Gastroesophageal sphincter (tissue), 4 donors: ENCODE measurements at regions not wholly inside any gene's neighbourhood (a gene's known extent, or its start where the extent isn't known, plus 50 kb on each side); places are given as distances from the start of the nearest gene placed in this dataset.

Experiments used
- ATAC-seq: fragments of 150-250 bp; one replicate; pipeline ENCODE4 v1.9.1; 2016; ENCODE audit warnings: mild to moderate bottlenecking, moderate library complexity
- H3K27ac ChIP-seq, 4 donors: fragments of 200-600 bp; sonication (generic) in 3 of 4; 1 replicate in 3 of 4; 2 replicates in 1 of 4; pipeline ENCODE4 v1.5.1; 2016 to 2019
- H3K27me3 ChIP-seq: fragments of 200-600 bp; sonication (generic); one replicate; pipeline ENCODE4 v1.5.1; 2019
- H3K36me3 ChIP-seq, 2 donors: fragments of 200-600 bp; sonication (generic); one replicate each; pipeline ENCODE4 v1.5.1; 2019; ENCODE audit warnings: control low read depth in 1 of 2
- H3K4me1 ChIP-seq, 3 donors: fragments of 200-600 bp; sonication (generic); 1 replicate in 2 of 3; 2 replicates in 1 of 3; pipeline ENCODE4 v1.5.1; 2016 to 2019; ENCODE audit warnings: control low read depth in 2 of 3
- H3K4me3 ChIP-seq, 2 donors: fragments of 200-600 bp; sonication (generic); one replicate each; pipeline ENCODE4 v1.5.1; 2019; ENCODE audit warnings: mild to moderate bottlenecking in 1 of 2, moderate library complexity in 1 of 2
- H3K9me3 ChIP-seq, 3 donors: fragments of 200-600 bp; sonication (generic); one replicate each; pipeline ENCODE4 v1.5.1; 2017 to 2019; ENCODE audit warnings: control low read depth in 2 of 3
- CTCF ChIP-seq, 4 experiments: fragments of 200-600 bp in 2 of 4; fragments of 450-650 bp in 2 of 4; sonication (generic) in 1 of 4; IDR thresholded peaks; one replicate each; pipeline ENCODE4 v1.5.1; 2017 to 2019; ENCODE audit warnings: antibody characterized with exemption in 4 of 4, mild to moderate bottlenecking in 2 of 4, moderate library complexity in 2 of 4
- EP300 ChIP-seq: sonication (generic); formaldehyde crosslinking; IDR thresholded peaks from one replicate; pipeline ENCODE4 v1.6.1; 2017; ENCODE audit warnings: antibody characterized with exemption, mild to moderate bottlenecking
- POLR2A ChIP-seq, 2 donors: fragments of 450-650 bp; IDR thresholded peaks; one replicate each; pipeline ENCODE4 v1.6.1; 2017; ENCODE audit warnings: antibody characterized with exemption in 2 of 2, mild to moderate bottlenecking in 2 of 2, moderate library complexity in 1 of 2
- POLR2AphosphoS5 ChIP-seq: sonication (generic); formaldehyde crosslinking; IDR thresholded peaks from one replicate; pipeline ENCODE4 v1.6.1; 2017; ENCODE audit warnings: antibody characterized with exemption
- WGBS, 2 donors: methylation state at CpG; one replicate each; pipeline ENCODE4 v1.1.5; 2018; ENCODE audit warnings: low coverage in 1 of 2; 5-methylcytosine and 5-hydroxymethylcytosine counted together

DNA sequence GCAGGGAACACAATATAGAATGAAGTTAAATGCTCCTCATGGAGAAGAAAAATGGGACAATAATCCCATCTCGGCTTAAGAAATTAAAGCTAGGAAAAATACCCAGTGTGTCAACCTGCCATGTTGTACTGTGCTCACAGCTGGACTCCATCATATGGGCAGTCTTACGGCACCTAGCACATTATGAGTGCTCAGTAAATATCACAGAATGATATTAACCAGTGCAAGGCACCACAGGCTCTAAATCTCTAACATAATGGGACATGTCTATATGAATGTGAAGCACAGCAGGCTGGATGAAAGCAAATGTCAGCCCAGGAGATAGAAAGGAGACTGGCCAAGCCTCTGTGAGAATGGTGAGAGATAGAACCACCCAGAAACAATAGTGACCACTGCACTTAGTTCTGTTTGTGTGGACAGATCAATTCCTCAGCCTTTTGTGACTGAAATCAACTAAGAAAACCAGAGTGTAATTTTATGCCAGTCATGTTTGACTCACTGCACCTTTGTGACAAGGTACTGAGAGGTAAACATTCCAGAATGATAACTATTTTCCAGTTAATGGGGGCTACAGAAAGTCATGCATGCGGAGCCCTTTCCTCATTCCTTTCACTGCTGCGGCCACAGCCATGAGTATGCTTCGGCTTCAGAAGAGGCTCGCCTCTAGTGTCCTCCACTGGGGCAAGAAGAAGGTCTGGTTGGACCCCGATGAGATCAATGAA, 140.4 kb upstream of the CDH6 start:
- no peaks in the 10 kb centered on the region for H3K27me3 ChIP-seq
- no peaks in the 10 kb centered on the region for H3K4me1 ChIP-seq
- no peak for TF ChIP-seq POLR2A (IDR thresholded peaks at IDR 0.05)
- TF ChIP-seq CTCF (IDR thresholded peaks at IDR 0.05): no peak
- no peak for TF ChIP-seq EP300
- TF ChIP-seq POLR2AphosphoS5: no peak
- H3K9me3 ChIP-seq: no peaks in the 10 kb centered on the region
- no peaks in the 10 kb centered on the region for H3K36me3 ChIP-seq
- ATAC-seq: no peak
- H3K27ac ChIP-seq: no peak overlapping the region
- 81 to 90% methylated on average over 4 to 7 of the region's 7 CpGs for WGBS, 2 donors
- no peak overlapping the region for H3K4me3 ChIP-seq

DNA sequence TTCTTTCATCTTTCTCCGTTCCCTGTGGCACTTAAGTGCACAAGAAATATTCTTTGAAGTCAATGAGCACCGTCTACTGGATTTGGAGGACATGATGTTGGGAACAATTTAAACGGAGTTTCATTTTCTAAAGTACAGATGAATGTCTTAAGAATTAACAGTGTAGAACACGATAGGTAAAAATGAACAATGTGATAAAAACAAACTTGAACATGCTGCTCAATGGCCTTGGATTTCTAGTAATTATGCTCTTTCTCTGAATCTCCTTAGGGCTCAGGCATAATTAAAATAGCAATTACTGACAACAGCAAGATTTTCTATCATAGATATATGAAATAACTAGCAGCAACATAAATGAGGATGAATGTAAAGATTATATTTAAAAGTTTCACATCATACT, 142.2 kb upstream of the CDH6 start:
- no peak overlapping the region for H3K4me3 ChIP-seq
- H3K36me3 ChIP-seq: no peaks in the 10 kb centered on the region
- no peaks in the 10 kb centered on the region for H3K27me3 ChIP-seq
- no peak for ATAC-seq
- H3K27ac ChIP-seq: no peak overlapping the region
- 78 to 85% methylated on average over 4 of the region's 4 CpGs for WGBS, 2 donors
- TF ChIP-seq CTCF (IDR thresholded peaks at IDR 0.05) (no peak), POLR2AphosphoS5 (no peak), POLR2A (IDR thresholded peaks at IDR 0.05) (no peak), EP300 (no peak)
- no peaks in the 10 kb centered on the region for H3K4me1 ChIP-seq
- H3K9me3 ChIP-seq: no peaks in the 10 kb centered on the region

- Histone ChIP-seq H3K4me3 (no peak overlapping the region), H3K4me1 (no peaks in the 10 kb centered on the region), H3K36me3 (no peaks in the 10 kb centered on the region), H3K27me3 (no peaks in the 10 kb centered on the region), H3K9me3 (no peaks in the 10 kb centered on the region), H3K27ac (no peak overlapping the region)
- TF ChIP-seq POLR2AphosphoS5 (no peak), CTCF (IDR thresholded peaks at IDR 0.05) (no peak), EP300 (no peak), POLR2A (IDR thresholded peaks at IDR 0.05) (no peak)
- 71 to 72% methylated on average over 2 of the region's 2 CpGs for WGBS, 2 donors
- no peak for ATAC-seq
Measured at GRCh38 chr5:31049936-31050704, 143.4 kb upstream of the CDH6 start.

DNA sequence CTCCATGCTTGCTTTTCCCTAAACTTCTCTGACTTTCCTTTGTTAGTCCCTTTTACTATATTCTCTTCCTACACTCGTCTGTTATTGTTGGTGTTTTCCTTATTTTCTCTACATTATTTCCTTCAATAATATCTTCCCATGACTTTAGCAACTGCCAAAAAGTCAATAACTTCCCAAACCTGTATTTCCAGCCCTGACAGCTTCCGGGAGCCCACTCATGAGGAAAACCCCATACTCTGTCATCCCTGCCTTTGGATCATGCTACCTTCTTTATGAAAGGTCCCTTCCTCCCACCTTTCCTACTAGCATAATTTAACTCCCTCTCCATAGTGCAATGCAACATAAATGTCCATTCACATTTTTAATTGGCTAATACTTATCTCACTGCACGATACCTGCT, 144.0 kb upstream of the CDH6 start:
- 71 to 92% methylated on average over 3 of the region's 3 CpGs for WGBS, 2 donors
- TF ChIP-seq POLR2AphosphoS5 (no peak), EP300 (no peak), CTCF (IDR thresholded peaks at IDR 0.05) (no peak), POLR2A (IDR thresholded peaks at IDR 0.05) (no peak)
- Histone ChIP-seq H3K36me3 (no peaks in the 10 kb centered on the region), H3K27ac (no peak overlapping the region), H3K9me3 (no peaks in the 10 kb centered on the region), H3K27me3 (no peaks in the 10 kb centered on the region), H3K4me1 (no peaks in the 10 kb centered on the region), H3K4me3 (no peak overlapping the region)
- ATAC-seq: no peak
